Endothelial cell of umbilical vein (primary cell): ENCODE measurements at regions not wholly inside any gene's neighbourhood (a gene's known extent, or its start where the extent isn't known, plus 50 kb on each side); places are given as distances from the start of the nearest gene placed in this dataset.

Experiments used
- BruUV-seq: library from RNA; stranded (reverse); fragments of 400-500 nt; replicated peaks from 2 replicates; lab custom pipeline; 2021; lab: Mats Ljungman, UMichigan
- CTCF ChIA-PET: fragments of 300-600, 350-600 bp; sonication (Branson Sonifier 250); formaldehyde crosslinking; loops from one replicate; lab custom pipeline; 2021; ENCODE audit warnings: antibody characterized with exemption, inconsistent platforms; lab: Charles Lee
- POLR2A ChIA-PET: fragments of 300-600, 350-600 bp; sonication (Branson Sonifier 250); formaldehyde crosslinking; loops from one replicate; lab custom pipeline; 2021; ENCODE audit warnings: antibody characterized with exemption, inconsistent platforms; lab: Charles Lee
- DNase-seq: peaks from one replicate; pipeline ENCODE4 v3.0.0-alpha.2; 2011; ENCODE audit warnings: low read depth, low spot score
- FAIRE-seq: peaks from 2 replicates; lab custom pipeline; 2011; peaks lifted over from hg19 to GRCh38; lab: Jason Lieb, UNC
- H2AFZ ChIP-seq: 2 replicates; pipeline ENCODE4 v1.6.0; 2012; ENCODE audit warnings: low read depth, low read length, control low read depth, inconsistent platforms
- H3K27ac ChIP-seq: 2 replicates; pipeline ENCODE4 v1.5.1; 2011; ENCODE audit warnings: low read depth, mild to moderate bottlenecking, control low read depth, low read length, moderate library complexity; ENCODE audit not compliant: insufficient read depth
- H3K27me3 ChIP-seq, 2 experiments: 2 replicates each; pipeline versions ENCODE4 v1.6.0 to v1.6.1; 2011; ENCODE audit warnings: low read length in 2 of 2, mixed read lengths in 1 of 2; ENCODE audit not compliant: control insufficient read depth in 2 of 2, insufficient read depth in 2 of 2
- H3K36me3 ChIP-seq, 2 experiments: 2 replicates in 1 of 2; 3 replicates in 1 of 2; pipeline ENCODE4 v1.5.1; 2011; ENCODE audit warnings: low read length in 2 of 2, mild to moderate bottlenecking in 1 of 2, moderate library complexity in 1 of 2; ENCODE audit not compliant: control insufficient read depth in 2 of 2, insufficient read depth in 2 of 2; ENCODE audit errors: extremely low read depth in 1 of 2
- H3K4me1 ChIP-seq: 3 replicates; pipeline ENCODE4 v1.5.1; 2011; ENCODE audit warnings: mild to moderate bottlenecking, low read length; ENCODE audit not compliant: control insufficient read depth, insufficient read depth; ENCODE audit errors: extremely low read depth
- H3K4me2 ChIP-seq: 2 replicates; pipeline ENCODE4 v1.6.1; 2011; ENCODE audit warnings: low read length, control low read depth, mixed read lengths; ENCODE audit not compliant: insufficient read depth
- H3K4me3 ChIP-seq, 3 experiments: fragments of 200-600 bp in 1 of 3; sonication (generic), shearing (Covaris generic) in 1 of 3; replicated peaks in 1 of 3; 2 replicates each; pipeline ENCODE4 v1.5.1; 2011 to 2016; ENCODE audit warnings: control low read depth in 3 of 3, low read length in 3 of 3, mild to moderate bottlenecking in 2 of 3, inconsistent platforms in 1 of 3, low read depth in 1 of 3, moderate library complexity in 1 of 3; ENCODE audit not compliant: insufficient read depth in 1 of 3
- H3K79me2 ChIP-seq: 2 replicates; pipeline ENCODE4 v1.6.0; 2012; ENCODE audit warnings: low read length, inconsistent platforms; ENCODE audit not compliant: control insufficient read depth, insufficient read depth
- H3K9ac ChIP-seq: replicated peaks from 2 replicates; pipeline ENCODE3; 2011; ENCODE audit warnings: low read length, control low read depth; ENCODE audit not compliant: insufficient read depth; ENCODE audit errors: extremely low read depth
- H3K9me1 ChIP-seq: replicated peaks from 3 replicates; pipeline ENCODE4 v1.6.0; 2011; ENCODE audit warnings: mild to moderate bottlenecking, low read length; ENCODE audit not compliant: control insufficient read depth, insufficient read depth; ENCODE audit errors: extremely low read depth
- H3K9me3 ChIP-seq: replicated peaks from 2 replicates; pipeline ENCODE4 v1.5.1; 2012; ENCODE audit warnings: low read length, inconsistent platforms; ENCODE audit not compliant: control insufficient read depth, insufficient read depth
- H4K20me1 ChIP-seq: replicated peaks from 2 replicates; pipeline ENCODE3; 2011; ENCODE audit warnings: mild to moderate bottlenecking, low read length; ENCODE audit not compliant: control insufficient read depth, insufficient read depth; ENCODE audit errors: extremely low read depth
- CTCF ChIP-seq, 2 donors: IDR thresholded peaks; 1 replicate in 1 of 2; 2 replicates in 1 of 2; pipeline ENCODE4 v1.5.1; 2011; ENCODE audit warnings: low read length in 2 of 2, mild to moderate bottlenecking in 2 of 2, moderate library complexity in 2 of 2, control low read depth in 1 of 2, inconsistent platforms in 1 of 2, low read depth in 1 of 2; ENCODE audit not compliant: insufficient read depth in 1 of 2; ENCODE audit errors: extremely low read depth in 1 of 2
- EZH2 ChIP-seq: IDR thresholded peaks from 2 replicates; pipeline ENCODE4 v1.6.1; 2012; ENCODE audit warnings: borderline replicate concordance, low read depth, mild to moderate bottlenecking, moderate library complexity, low read length, inconsistent platforms; ENCODE audit not compliant: severe bottlenecking
- FOS ChIP-seq: IDR thresholded peaks from 2 replicates; pipeline ENCODE4 v1.6.1; 2011; ENCODE audit warnings: mild to moderate bottlenecking, low read length, moderate library complexity, borderline replicate concordance; ENCODE audit not compliant: insufficient read depth
- GATA2 ChIP-seq: IDR thresholded peaks from 2 replicates; pipeline ENCODE4 v1.7.0; 2011; ENCODE audit warnings: low read depth, mild to moderate bottlenecking, moderate library complexity, mixed read lengths, low read length; ENCODE audit not compliant: insufficient read length, insufficient read depth
- JUN ChIP-seq: IDR thresholded peaks from 2 replicates; pipeline ENCODE4 v1.6.1; 2011; ENCODE audit warnings: borderline replicate concordance, low read depth; ENCODE audit not compliant: insufficient read length, insufficient read depth
- MAX ChIP-seq: IDR thresholded peaks from 2 replicates; pipeline ENCODE4 v1.6.1; 2011; ENCODE audit not compliant: insufficient read depth, insufficient read length
- MYC ChIP-seq: IDR thresholded peaks from one replicate; pipeline ENCODE4 v1.6.1; 2011; ENCODE audit warnings: mild to moderate bottlenecking, low read depth, low read length
- POLR2A ChIP-seq: IDR thresholded peaks from 2 replicates; pipeline ENCODE4 v1.6.1; 2012; ENCODE audit warnings: low read depth, mild to moderate bottlenecking, control low read depth, low read length
- POLR2AphosphoS5 ChIP-seq: IDR thresholded peaks from 2 replicates; pipeline ENCODE4 v1.6.1; 2012; ENCODE audit warnings: low read depth, mild to moderate bottlenecking, control low read depth, low read length, moderate library complexity; ENCODE audit not compliant: insufficient read depth
- dilution Hi-C: fragments of 300-500 bp; cut with MboI; formaldehyde crosslinking; loops from one replicate; pipeline ENCODE4 v1.15.0; 2019; ENCODE audit warnings: low sequenced_read_pairs; ENCODE audit not compliant: extremely low pct_ligation_motif_present
- intact Hi-C: fragments of 100-400 bp; cut with micrococcal nuclease; formaldehyde crosslinking; loops from one replicate; pipeline ENCODE4 v1.10.0; 2022

DNA sequence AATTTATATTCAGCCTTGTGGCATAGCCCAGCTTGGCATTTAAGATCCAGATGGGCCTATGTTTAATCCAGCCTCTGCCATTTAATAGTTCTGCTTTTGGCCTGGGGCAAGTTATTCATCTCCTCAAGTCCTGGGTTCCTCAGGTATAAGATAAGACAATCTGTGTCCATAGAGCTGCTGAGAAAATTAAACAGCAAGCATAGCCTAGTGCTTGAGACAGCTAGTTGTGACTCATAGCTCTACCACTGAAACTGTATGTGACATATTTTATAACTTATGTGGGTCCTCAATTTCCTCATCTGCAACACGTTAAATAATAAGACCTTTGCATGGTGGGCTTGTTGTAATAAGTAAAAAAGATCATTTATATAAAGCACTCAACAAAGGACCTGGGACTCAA lies 53.3 kb upstream of the ATP10B start:
- CTCF ChIA-PET: no interaction called here
- Histone ChIP-seq H3K27ac (no peak overlapping the region), H3K4me3 (no peak overlapping the region), H4K20me1 (no peaks in the 10 kb centered on the region), H3K9me1 (no peaks in the 10 kb centered on the region), H3K9me3 (no peaks in the 10 kb centered on the region), H3K79me2 (no peaks in the 10 kb centered on the region), H3K36me3 (no peaks in the 10 kb centered on the region), H3K4me2 (no peak overlapping the region), H3K9ac (no peak overlapping the region), H3K4me1 (no peaks in the 10 kb centered on the region), H2AFZ (no peak overlapping the region), H3K27me3 (no peaks in the 10 kb centered on the region)
- TF ChIP-seq GATA2 (no peak), POLR2A (no peak), JUN (no peak), MAX (no peak), MYC (no peak), POLR2AphosphoS5 (no peak), EZH2 (no peak), FOS (no peak), CTCF (IDR thresholded peaks at IDR 0.05; ENCODE audit: extremely low read depth in 1 of 2, insufficient read depth in 1 of 2, low read depth in 1 of 2, low read length in 2 of 2) (no peak)
- POLR2A ChIA-PET: no interaction called here
- dilution Hi-C loops (no loop called here), intact Hi-C loops (no loop called here)
- BruUV-seq: no TSS peak
- FAIRE-seq (no peak), DNase-seq (no peak)
